Retinal pigment epithelial cell (primary cell): ENCODE measurements at regions not wholly inside any gene's neighbourhood (a gene's known extent, or its start where the extent isn't known, plus 50 kb on each side); places are given as distances from the start of the nearest gene placed in this dataset.

Experiments
- DNase-seq: peaks from one replicate; pipeline ENCODE4 v3.0.0-alpha.2; 2010; ENCODE audit warnings: low read depth
- H3K4me3 ChIP-seq: 2 replicates; pipeline ENCODE4 v1.5.1; 2011; ENCODE audit warnings: mild to moderate bottlenecking, low read length, control low read depth, moderate library complexity
- TF ChIP-seq, protein P1 (sequence below): conservative IDR thresholded peaks from 2 replicates; pipeline ENCODE4 v1.5.1; 2011; ENCODE audit warnings: low read depth, low read length, control low read depth, inconsistent platforms

GRCh38 chr18:69175681-69176080 lies 225.0 kb upstream of the DOK6 start:
- DNase-seq = no peak
- H3K4me3 ChIP-seq = no peak overlapping the region
- TF ChIP-seq, protein P1, sequence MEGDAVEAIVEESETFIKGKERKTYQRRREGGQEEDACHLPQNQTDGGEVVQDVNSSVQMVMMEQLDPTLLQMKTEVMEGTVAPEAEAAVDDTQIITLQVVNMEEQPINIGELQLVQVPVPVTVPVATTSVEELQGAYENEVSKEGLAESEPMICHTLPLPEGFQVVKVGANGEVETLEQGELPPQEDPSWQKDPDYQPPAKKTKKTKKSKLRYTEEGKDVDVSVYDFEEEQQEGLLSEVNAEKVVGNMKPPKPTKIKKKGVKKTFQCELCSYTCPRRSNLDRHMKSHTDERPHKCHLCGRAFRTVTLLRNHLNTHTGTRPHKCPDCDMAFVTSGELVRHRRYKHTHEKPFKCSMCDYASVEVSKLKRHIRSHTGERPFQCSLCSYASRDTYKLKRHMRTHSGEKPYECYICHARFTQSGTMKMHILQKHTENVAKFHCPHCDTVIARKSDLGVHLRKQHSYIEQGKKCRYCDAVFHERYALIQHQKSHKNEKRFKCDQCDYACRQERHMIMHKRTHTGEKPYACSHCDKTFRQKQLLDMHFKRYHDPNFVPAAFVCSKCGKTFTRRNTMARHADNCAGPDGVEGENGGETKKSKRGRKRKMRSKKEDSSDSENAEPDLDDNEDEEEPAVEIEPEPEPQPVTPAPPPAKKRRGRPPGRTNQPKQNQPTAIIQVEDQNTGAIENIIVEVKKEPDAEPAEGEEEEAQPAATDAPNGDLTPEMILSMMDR = no peak

- TF ChIP-seq, protein P1 = no peak
- DNase-seq = no peak
- no peak overlapping the region for H3K4me3 ChIP-seq
These were observed 223.9 kb upstream of the DOK6 start for GRCh38 chr18:69176741-69177140.

DNA sequence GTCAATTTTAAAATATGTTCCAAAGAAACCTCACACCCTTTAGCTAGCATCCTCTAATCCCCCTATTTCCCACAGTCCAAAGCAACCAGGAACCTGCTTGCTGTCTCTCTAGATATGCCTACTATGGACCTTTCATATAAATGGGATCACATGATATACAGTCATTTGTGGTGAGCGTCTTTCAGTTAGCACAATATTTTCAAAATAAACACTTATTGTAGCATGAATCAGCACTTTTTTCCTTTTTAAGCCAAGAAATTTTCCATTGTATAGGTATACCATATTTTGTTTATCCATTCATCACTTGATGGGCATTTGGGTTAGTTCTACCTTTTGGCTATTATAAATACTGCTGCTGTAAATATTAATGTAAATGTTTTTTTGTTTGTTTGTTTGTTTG lies 223.0 kb upstream of the DOK6 start:
- TF ChIP-seq, protein P1 = no peak
- no peak for DNase-seq
- H3K4me3 ChIP-seq = no peak overlapping the region

DNA sequence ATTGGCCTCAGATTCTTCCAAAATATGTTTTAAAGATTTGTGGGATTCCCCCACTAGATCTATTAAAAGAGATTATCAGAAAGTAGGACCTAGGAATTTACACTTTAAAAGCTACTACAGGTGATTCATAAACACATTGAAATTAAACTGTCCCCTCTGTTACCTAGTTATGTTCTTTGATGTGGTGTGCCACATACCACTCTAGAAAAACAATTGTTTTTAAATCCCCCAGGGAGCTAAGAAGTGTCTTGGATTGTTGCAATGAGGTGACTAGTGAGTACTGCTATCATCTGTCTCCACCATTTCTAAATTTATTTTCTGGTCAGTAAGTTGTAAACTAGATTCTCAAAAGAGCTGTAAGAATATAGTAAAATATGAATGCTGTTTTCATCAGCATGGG lies 214.5 kb upstream of the DOK6 start:
- no peak overlapping the region for H3K4me3 ChIP-seq
- no peak for DNase-seq
- TF ChIP-seq, protein P1 = no peak

DNA sequence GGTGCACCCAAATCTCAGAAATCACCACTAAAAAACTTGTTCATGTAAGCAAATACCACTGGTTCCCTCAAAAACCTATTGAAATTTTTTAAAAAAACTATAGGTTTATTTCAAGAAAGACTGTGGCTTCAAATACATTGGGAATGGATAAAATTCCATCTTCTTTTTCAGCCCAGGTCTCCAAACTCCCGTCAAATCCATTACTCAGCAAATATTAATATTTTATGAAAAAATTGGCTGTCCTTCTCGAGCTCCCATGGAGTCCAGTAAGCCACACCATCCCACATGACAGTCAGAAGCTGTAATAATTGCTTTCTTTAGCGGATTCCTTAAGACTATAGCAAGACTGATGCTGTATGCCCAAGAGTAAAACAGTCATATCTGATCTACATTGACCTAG lies 204.4 kb upstream of the DOK6 start:
- TF ChIP-seq, protein P1 = no peak

DNA sequence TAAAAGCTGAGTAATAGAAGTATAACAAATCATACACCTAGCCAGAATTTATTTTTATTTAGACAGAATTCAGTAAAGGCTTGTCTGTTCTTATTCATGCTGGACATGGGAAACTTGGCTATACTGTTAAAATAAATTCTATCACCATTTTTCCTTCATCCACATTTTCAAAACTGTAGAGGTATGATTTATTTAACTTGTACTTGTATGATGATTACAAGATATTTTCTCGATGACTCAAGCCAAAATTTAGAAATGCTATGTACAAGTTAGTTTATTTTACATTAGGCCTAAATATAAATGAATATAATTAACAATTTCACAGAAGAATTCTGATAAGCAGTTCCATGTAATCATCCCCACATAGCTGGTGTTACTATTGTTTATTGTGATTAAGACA lies 194.8 kb upstream of the DOK6 start:
- no peak overlapping the region for H3K4me3 ChIP-seq
- TF ChIP-seq, protein P1 = no peak
- DNase-seq = no peak

More for the DNA sequence above, 204.4 kb upstream of the DOK6 start:
- DNase-seq = no peak
- no peak overlapping the region for H3K4me3 ChIP-seq

GRCh38 chr18:69208545-69208944 lies 192.1 kb upstream of the DOK6 start:
- H3K4me3 ChIP-seq = no peak overlapping the region
- DNase-seq = no peak
- TF ChIP-seq, protein P1 = no peak
